GM23248 (cell line): ENCODE measurements at regions not wholly inside any gene's neighbourhood (a gene's known extent, or its start where the extent isn't known, plus 50 kb on each side); places are given as distances from the start of the nearest gene placed in this dataset.
"Not testable (repeated sequence)": the region's sequence is repeated elsewhere in the genome, so short reads cannot be mapped to it uniquely, and the experiment has no call there.

Source experiments
- DNase-seq: peaks from one replicate; pipeline ENCODE4 v3.0.0-alpha.2; 2015
- H2AFZ ChIP-seq: fragments of 200-600 bp; sonication (generic); 2 replicates; pipeline ENCODE4 v1.6.1; 2016; ENCODE audit warnings: antibody characterized with exemption
- H3F3A ChIP-seq: fragments of 200-600 bp; sonication (generic); 2 replicates; pipeline ENCODE4 v1.6.1; 2016; ENCODE audit warnings: mild to moderate bottlenecking, antibody characterized with exemption, mixed run types; ENCODE audit not compliant: insufficient read depth
- H3K27ac ChIP-seq: fragments of 200-600 bp; sonication (generic); 2 replicates; pipeline ENCODE4 v1.5.1; 2016; ENCODE audit warnings: mild to moderate bottlenecking
- H3K27me3 ChIP-seq: fragments of 200-600 bp; sonication (generic); replicated peaks from 2 replicates; pipeline ENCODE4 v1.6.1; 2016; ENCODE audit warnings: mild to moderate bottlenecking; ENCODE audit not compliant: insufficient read depth
- H3K36me3 ChIP-seq: fragments of 200-600 bp; sonication (generic); 2 replicates; pipeline ENCODE4 v1.6.1; 2016; ENCODE audit warnings: low read depth, mild to moderate bottlenecking
- H3K4me1 ChIP-seq: fragments of 200-600 bp; sonication (generic); 2 replicates; pipeline ENCODE4 v1.6.1; 2016; ENCODE audit warnings: mild to moderate bottlenecking; ENCODE audit not compliant: insufficient read depth
- H3K4me2 ChIP-seq: fragments of 200-600 bp; sonication (generic); one replicate; pipeline ENCODE4 v1.6.1; 2016; ENCODE audit warnings: mild to moderate bottlenecking; ENCODE audit not compliant: unreplicated experiment
- H3K4me3 ChIP-seq: fragments of 200-600 bp; sonication (generic); 2 replicates; pipeline ENCODE4 v1.5.1; 2016; ENCODE audit warnings: mild to moderate bottlenecking
- H3K79me2 ChIP-seq: fragments of 200-600 bp; sonication (generic); 2 replicates; pipeline ENCODE4 v1.6.1; 2016; ENCODE audit warnings: mild to moderate bottlenecking; ENCODE audit not compliant: insufficient read depth
- H3K9ac ChIP-seq: fragments of 200-600 bp; sonication (generic); 2 replicates; pipeline ENCODE4 v1.6.1; 2016; ENCODE audit warnings: mild to moderate bottlenecking
- H3K9me2 ChIP-seq: fragments of 200-600 bp; sonication (generic); 2 replicates; pipeline ENCODE4 v1.6.1; 2016; ENCODE audit warnings: mixed run types, mild to moderate bottlenecking, moderate library complexity; ENCODE audit not compliant: insufficient read depth
- H3K9me3 ChIP-seq: fragments of 200-600 bp; sonication (generic); one replicate; pipeline ENCODE4 v1.6.1; 2017; ENCODE audit warnings: low read depth
- H4K20me1 ChIP-seq: fragments of 200-600 bp; sonication (generic); 2 replicates; pipeline ENCODE4 v1.6.0; 2016; ENCODE audit not compliant: insufficient read depth
- EZH2 ChIP-seq: fragments of 200-600 bp; sonication (generic); IDR thresholded peaks from 2 replicates; pipeline ENCODE4 v1.6.1; 2018; ENCODE audit warnings: antibody characterized with exemption, mild to moderate bottlenecking; ENCODE audit not compliant: insufficient read depth, poor library complexity, severe bottlenecking
- EZH2phosphoT487 ChIP-seq: fragments of 200-600 bp; sonication (generic); IDR thresholded peaks from 2 replicates; pipeline ENCODE4 v1.6.1; 2018; ENCODE audit warnings: antibody characterized with exemption, moderate library complexity, mild to moderate bottlenecking, low read depth; ENCODE audit not compliant: insufficient read depth
- WGBS, 2 experiments: methylation state at CpG; one replicate each; pipeline ENCODE4 v1.1.6; 2015 to 2017; ENCODE audit warnings: low lambda C conversion rate in 2 of 2, low coverage in 1 of 2; ENCODE audit errors: missing lambda C conversion rate in 2 of 2; 5-methylcytosine and 5-hydroxymethylcytosine counted together
- in situ Hi-C: fragments of 300-500 bp; cut with MboI; formaldehyde crosslinking; loops from 2 replicates; pipeline ENCODE4 v1.15.0; 2020

DNA sequence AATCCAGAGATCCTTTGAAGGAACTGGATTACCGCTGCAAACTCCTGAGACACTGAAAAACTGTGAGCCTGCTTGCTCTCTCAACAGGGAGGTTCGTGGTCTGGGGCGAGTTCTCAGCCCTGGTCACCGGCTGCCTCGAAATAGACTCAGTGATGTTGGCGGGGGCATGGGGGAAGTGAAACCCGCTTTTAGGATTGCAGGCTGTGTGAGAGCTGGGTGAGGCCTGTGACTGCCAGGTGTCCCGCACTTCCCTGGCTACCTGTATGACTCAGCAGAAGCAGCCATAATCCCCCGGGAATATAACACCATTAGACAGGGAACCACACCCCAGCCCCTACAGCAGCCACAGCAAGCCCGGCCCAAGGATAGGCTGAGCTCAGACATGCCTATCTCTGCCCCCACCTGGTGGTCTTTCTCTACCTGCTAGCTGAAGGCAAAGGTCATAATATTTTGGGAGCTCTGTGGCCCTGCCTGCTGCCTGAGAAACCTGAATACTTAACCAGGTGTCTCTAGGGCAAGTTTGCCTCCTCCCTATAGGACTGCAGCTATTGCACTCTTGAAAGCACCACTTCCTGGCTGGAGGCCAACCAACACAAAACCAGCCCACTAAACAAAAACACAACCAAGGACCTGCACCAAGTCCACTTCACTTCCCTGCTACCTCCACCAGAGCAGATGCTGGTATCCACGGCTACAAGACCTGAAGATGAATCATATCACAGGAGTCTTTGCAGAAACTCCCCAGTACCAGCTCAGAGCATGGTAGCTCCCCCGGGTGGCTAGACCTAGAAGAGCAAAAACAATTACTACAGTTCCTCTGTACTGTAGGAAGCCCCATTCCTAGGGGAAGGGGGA, 202.0 kb downstream of the RRAGB start:
- Histone ChIP-seq H3K4me3 (no peak overlapping the region), H3K9me2 (no peaks in the 10 kb centered on the region), H3K4me1 (no peaks in the 10 kb centered on the region), H3K27ac (no peak overlapping the region), H3K9ac (no peak overlapping the region), H3K36me3 (no peaks in the 10 kb centered on the region), H3K4me2 (no peak overlapping the region), H4K20me1 (no peaks in the 10 kb centered on the region), H3K27me3 (no peaks in the 10 kb centered on the region), H3F3A (no peaks in the 10 kb centered on the region), H3K79me2 (no peaks in the 10 kb centered on the region), H3K9me3 (no peaks in the 10 kb centered on the region), H2AFZ (no peak overlapping the region)
- no peak for TF ChIP-seq EZH2
- no peak for DNase-seq
- in situ Hi-C loops = no loop called here
- 82 to 83% methylated on average over 10 to 11 of the region's 12 CpGs for WGBS, 2 experiments

DNA sequence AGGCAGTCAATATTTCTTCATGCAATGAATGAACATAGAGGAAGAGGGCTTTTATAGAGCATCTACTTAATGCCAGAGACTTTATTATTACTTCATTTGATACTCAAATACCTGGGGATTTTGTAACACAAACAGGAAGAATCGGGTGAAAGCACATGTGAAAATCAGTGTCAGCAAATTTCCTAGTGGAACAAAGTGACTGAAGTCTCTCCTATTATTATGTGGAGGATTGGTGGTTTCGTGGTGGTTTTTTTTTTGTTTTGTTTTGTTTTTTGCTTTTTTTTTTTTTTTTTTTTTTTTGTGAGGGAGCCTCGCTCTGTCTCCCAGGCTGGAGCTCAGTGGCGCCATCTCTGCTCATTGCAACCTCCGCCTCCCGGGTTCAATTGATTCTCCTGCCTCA, 207.0 kb downstream of the RRAGB start:
- H3K79me2 ChIP-seq = no peaks in the 10 kb centered on the region
- no peaks in the 10 kb centered on the region for H4K20me1 ChIP-seq
- no peak overlapping the region for H3K27ac ChIP-seq
- no peaks in the 10 kb centered on the region for H3K4me1 ChIP-seq
- TF ChIP-seq EZH2phosphoT487 = no peak
- no peak for TF ChIP-seq EZH2
- no peaks in the 10 kb centered on the region for H3K9me3 ChIP-seq
- in situ Hi-C loops = no loop called here
- H3K4me2 ChIP-seq = no peak overlapping the region
- no peaks in the 10 kb centered on the region for H3K9me2 ChIP-seq
- H3K36me3 ChIP-seq = no peaks in the 10 kb centered on the region
- no peak overlapping the region for H2AFZ ChIP-seq
- H3K27me3 ChIP-seq = no peaks in the 10 kb centered on the region
- H3K9ac ChIP-seq = no peak overlapping the region
- no peaks in the 10 kb centered on the region for H3F3A ChIP-seq
- H3K4me3 ChIP-seq = no peak overlapping the region
- DNase-seq = no peak
- WGBS, 2 experiments = 58 to 82% methylated on average over 4 to 6 of the region's 6 CpGs

DNA sequence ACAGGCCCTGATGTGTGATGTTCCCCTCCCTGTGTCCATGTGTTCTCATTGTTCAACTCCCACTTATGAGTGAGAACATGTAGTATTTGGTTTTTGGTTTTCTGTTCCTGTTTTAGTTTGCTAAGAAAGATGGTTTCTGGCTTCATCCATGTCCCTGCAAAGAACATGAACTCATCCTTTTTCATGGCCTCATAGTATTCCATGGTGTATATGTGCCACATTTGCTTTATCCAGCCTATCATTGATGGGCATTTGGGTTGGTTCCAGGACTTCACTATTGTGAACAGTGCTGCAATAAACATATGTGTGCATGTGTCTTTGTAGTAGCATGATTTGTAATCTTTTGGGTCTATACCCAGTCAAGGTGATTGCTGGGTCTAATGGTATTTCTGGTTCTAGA, 211.0 kb downstream of the RRAGB start:
- H3K9me2 ChIP-seq, H3K27me3 ChIP-seq, DNase-seq, H3K4me2 ChIP-seq, H3K9me3 ChIP-seq, H3K4me3 ChIP-seq, H3F3A ChIP-seq, H4K20me1 ChIP-seq, H2AFZ ChIP-seq, H3K79me2 ChIP-seq, H3K36me3 ChIP-seq, in situ Hi-C loops, H3K4me1 ChIP-seq, H3K9ac ChIP-seq, H3K27ac ChIP-seq: not testable (repeated sequence)
